ENCODE measurements at regions not wholly inside any gene's neighbourhood (a gene's known extent, or its start where the extent isn't known, plus 50 kb on each side); places are given as distances from the start of the nearest gene placed in this dataset.
"Not testable (repeated sequence)": the region's sequence is repeated elsewhere in the genome, so short reads cannot be mapped to it uniquely, and the experiment has no call there.

DNA sequence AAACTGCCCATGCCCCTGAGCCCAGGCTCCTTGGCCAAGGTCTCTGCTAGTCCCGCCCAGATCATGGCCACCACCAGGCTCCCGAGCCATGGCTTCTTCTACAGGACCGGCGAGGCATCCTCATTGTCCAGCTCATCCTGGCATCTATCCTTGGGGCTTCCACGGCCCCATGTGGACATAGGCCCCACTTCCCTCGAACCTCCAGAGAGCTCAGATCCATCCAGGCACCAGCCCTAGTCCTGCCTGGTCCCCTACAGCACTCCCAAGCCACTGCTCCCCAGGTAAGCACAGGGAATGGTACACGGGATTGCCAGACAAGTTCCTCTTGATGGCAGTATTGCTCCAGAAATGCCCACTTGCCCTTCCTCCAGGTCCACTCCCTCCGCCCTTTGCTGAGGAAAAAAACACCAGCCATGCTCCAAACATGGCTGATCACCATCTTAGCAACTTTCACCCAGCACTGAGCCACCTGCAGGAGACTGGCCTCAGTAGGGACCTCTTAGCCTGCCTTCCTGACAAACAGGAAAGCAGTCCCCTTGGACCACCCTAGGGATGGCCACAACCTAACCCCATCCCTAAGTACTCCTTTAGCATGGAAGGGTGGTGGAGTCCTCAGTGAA, 272.1 kb upstream of the AGTR2 start:
- no peak overlapping the region for H3K27ac Mint-ChIP-seq
- H3K9me3 Mint-ChIP-seq: no peaks in the 10 kb centered on the region
- no peak for DNase-seq
- no peaks in the 10 kb centered on the region for H3K27me3 Mint-ChIP-seq
- no peak overlapping the region for H3K4me3 Mint-ChIP-seq
- no peaks in the 10 kb centered on the region for H3K4me1 Mint-ChIP-seq
- no peaks in the 10 kb centered on the region for H3K36me3 Mint-ChIP-seq

DNA sequence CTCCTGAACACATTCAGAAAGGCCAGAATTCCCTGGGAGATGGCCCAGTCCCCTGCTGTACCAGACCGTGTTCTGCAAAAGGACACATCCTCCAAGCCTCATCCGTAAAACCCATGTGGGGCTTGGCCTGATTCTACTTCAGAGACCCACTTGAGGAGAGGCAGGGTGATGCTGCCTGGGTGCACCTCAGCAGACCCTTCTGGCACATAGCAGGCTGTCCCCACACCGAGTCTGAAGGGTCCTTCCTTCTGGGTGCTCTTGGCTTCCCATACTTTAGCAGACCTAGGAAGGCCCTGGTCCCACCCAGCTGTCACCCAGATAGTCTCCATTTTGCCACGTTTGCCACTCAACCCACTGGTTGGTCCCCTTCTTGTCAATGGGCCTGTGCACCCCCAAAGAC, 270.1 kb upstream of the AGTR2 start:
- H3K4me3 Mint-ChIP-seq: no peak overlapping the region
- DNase-seq: no peak

DNA sequence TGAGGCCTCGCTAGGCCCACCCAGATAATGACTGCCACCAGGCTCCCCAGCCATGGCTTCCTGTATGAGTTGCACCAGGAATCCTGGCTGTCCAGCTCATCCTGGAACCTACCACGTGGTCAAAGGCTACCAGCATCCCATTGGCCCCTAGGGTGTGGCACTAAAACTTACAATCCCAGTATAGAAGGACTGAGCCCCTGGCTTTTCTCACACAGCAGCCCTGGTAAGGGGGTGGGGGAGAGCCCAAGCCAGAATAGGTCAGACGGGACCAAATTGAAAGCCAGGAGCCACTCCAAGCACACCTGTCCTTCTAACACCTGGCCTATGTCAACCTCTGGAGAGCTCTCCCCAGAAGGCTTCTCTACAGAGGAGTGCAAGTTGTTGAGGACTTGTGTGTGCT, 269.3 kb upstream of the AGTR2 start:
- no peak overlapping the region for H3K4me3 Mint-ChIP-seq
- H3K27ac Mint-ChIP-seq: no peak overlapping the region
- H3K9me3 Mint-ChIP-seq: no peaks in the 10 kb centered on the region
- H3K27me3 Mint-ChIP-seq: no peaks in the 10 kb centered on the region
- DNase-seq: no peak
- no peaks in the 10 kb centered on the region for H3K36me3 Mint-ChIP-seq
- no peaks in the 10 kb centered on the region for H3K4me1 Mint-ChIP-seq

More for the DNA sequence above, 270.1 kb upstream of the AGTR2 start:
- Mint-ChIP-seq H3K9me3 (no peaks in the 10 kb centered on the region), H3K4me1 (no peaks in the 10 kb centered on the region), H3K27me3 (no peaks in the 10 kb centered on the region), H3K36me3 (no peaks in the 10 kb centered on the region), H3K27ac (no peak overlapping the region)

DNA sequence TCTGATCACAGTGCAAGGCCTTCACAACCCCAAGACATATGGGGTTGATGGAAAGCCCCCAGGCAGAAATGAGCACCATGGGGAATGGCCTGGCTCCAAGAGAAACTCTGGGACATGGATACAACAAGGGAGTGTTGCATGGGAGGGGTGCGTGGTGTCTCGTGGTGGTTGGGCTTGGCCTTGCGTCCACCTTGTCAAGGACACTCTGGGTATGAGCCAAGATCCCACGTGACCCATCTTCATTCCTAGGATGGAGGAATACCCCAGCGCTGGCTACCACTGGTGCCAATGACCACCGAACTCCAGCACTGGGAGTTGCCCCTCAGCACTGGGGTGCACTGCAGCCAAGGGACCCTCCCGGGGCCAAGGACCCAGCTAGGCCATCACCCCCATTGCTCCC, 267.5 kb upstream of the AGTR2 start:
- Mint-ChIP-seq H3K4me3 (no peak overlapping the region), H3K36me3 (no peaks in the 10 kb centered on the region), H3K27ac (no peak overlapping the region), H3K9me3 (no peaks in the 10 kb centered on the region), H3K4me1 (no peaks in the 10 kb centered on the region), H3K27me3 (no peaks in the 10 kb centered on the region)
- DNase-seq: no peak

GRCh38 chrX:115906276-115906675, 264.3 kb upstream of the AGTR2 start:
- peaks cover 2% of the 10 kb centered on the region for H3K9me3 Mint-ChIP-seq
- no peaks in the 10 kb centered on the region for H3K4me1 Mint-ChIP-seq
- H3K27me3 Mint-ChIP-seq: no peaks in the 10 kb centered on the region
- DNase-seq: no peak
- no peak overlapping the region for H3K27ac Mint-ChIP-seq
- no peak overlapping the region for H3K4me3 Mint-ChIP-seq
- no peaks in the 10 kb centered on the region for H3K36me3 Mint-ChIP-seq

- no peak for DNase-seq
- H3K36me3 Mint-ChIP-seq: no peaks in the 10 kb centered on the region
- H3K4me3 Mint-ChIP-seq: no peak overlapping the region
- no peaks in the 10 kb centered on the region for H3K4me1 Mint-ChIP-seq
- peaks cover 2% of the 10 kb centered on the region for H3K9me3 Mint-ChIP-seq
- no peak overlapping the region for H3K27ac Mint-ChIP-seq
- no peaks in the 10 kb centered on the region for H3K27me3 Mint-ChIP-seq
Observed at GRCh38 chrX:115906881-115907280, 263.7 kb upstream of the AGTR2 start.

DNA sequence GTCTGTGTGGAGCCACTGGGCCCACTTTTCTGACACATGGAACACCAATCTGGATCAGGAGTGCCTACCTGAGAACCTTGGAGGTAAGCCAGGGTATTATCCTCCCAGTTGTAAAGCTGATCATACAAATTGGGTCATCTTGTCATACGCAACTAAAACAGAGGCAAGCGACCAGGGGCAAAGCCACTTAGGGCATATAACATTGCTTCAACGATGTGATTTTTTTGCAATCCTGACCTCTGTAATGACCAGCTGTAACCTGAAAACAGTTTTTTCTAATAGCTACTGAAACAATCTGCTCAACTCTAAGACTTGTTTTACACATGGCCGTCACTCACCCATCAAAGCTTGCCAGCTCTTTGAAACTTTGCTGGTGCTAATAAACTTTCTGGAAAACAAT, 261.5 kb upstream of the AGTR2 start:
- no peak for DNase-seq

DNA sequence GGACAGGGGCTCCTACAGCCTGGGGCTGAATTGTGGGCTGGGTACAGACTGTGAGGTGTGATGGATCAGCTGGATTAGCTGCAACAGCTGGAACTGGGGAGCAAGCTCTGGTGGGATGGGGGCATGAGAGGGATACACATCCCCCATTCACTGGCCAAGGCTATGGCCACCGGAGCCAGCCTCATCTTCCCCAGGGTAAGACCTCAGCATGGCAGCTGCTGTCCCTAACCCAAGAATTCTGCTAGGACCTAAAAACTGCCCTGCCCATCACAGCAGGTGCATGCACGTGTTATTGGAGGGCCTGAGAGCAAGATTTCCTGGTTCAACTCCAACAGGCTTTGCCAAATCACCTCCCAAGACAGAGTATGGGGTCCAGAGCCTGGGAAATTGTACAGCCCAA, 258.6 kb upstream of the AGTR2 start:
- Mint-ChIP-seq H3K27ac (no peak overlapping the region), H3K4me3 (no peak overlapping the region)

More for the DNA sequence above, 261.5 kb upstream of the AGTR2 start:
- H3K4me1 Mint-ChIP-seq: no peaks in the 10 kb centered on the region
- no peak overlapping the region for H3K27ac Mint-ChIP-seq
- H3K9me3 Mint-ChIP-seq: peaks cover 2% of the 10 kb centered on the region
- H3K4me3 Mint-ChIP-seq: no peak overlapping the region
- H3K36me3 Mint-ChIP-seq: no peaks in the 10 kb centered on the region
- H3K27me3 Mint-ChIP-seq: no peaks in the 10 kb centered on the region

DNA sequence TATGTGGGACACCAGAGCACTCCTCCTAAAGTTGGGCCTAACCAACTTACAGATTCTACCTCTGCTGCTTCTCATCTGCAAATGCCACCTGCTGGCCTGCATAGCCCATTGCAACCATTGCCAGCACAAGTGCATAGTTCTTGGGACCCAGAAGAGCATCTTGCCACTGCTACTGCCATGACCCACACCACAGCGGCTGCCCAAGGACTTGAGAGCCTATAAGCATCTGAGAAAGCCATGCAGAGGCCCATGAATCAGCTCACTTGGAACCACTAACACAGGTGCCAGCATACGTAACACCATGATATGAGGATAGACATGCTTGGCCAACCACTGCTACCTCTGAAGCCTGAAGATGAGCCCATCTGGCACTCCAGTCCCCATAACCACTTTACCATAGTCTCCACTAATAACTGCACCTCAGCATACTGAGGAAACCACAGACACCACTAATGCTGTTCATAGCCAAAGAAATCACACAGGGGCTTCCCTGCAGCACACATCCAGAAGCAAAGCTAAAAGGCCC, 258.1 kb upstream of the AGTR2 start:
- no peaks in the 10 kb centered on the region for H3K4me1 Mint-ChIP-seq
- no peak overlapping the region for H3K4me3 Mint-ChIP-seq
- H3K36me3 Mint-ChIP-seq: no peaks in the 10 kb centered on the region
- H3K27me3 Mint-ChIP-seq: no peaks in the 10 kb centered on the region
- H3K9me3 Mint-ChIP-seq: peaks cover 4% of the 10 kb centered on the region
- DNase-seq: no peak
- no peak overlapping the region for H3K27ac Mint-ChIP-seq

More for the DNA sequence above, 258.6 kb upstream of the AGTR2 start:
- no peak for DNase-seq
- Mint-ChIP-seq H3K9me3 (peaks cover 4% of the 10 kb centered on the region), H3K36me3 (no peaks in the 10 kb centered on the region), H3K4me1 (no peaks in the 10 kb centered on the region), H3K27me3 (no peaks in the 10 kb centered on the region)

DNA sequence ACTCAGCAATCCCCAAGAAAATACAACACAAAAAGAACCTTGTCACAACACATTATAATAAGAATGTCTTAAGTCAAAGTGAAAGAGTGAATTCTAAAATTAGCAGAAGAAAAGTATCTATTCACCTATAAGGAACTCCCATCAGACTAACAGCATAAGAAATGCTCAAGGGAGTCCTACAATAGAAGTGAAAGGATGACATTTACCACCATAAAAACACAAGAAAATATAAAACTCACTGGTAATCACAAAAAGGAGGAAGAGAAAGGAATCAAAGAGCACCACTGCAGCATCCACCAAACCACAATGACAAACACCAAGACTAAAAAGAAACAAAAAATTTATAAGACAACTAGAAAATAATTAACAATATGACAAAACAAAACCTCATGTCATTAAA, 257.0 kb upstream of the AGTR2 start:
- Mint-ChIP-seq H3K9me3 (peaks cover 4% of the 10 kb centered on the region), H3K4me3 (no peak overlapping the region), H3K36me3 (no peaks in the 10 kb centered on the region), H3K4me1 (no peaks in the 10 kb centered on the region), H3K27me3 (no peaks in the 10 kb centered on the region), H3K27ac (no peak overlapping the region)
- no peak for DNase-seq

DNA sequence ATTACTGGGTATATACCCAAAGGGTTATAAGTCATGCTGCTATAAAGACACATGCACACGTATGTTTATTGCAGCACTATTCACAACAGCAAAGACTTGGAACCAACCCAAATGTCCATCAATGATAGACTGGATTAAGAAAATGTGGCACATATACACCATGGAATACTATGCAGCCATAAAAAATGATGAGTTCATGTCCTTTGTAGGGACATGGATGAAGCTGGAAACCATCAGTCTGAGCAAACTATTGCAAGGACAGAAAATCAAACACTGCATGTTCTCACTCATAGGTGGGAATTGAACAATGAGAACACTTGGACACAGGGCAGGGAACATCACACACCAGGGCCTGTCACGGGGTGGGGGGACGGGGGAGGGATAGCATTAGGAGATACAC, 254.9 kb upstream of the AGTR2 start:
- H3K27me3 Mint-ChIP-seq, H3K9me3 Mint-ChIP-seq, H3K36me3 Mint-ChIP-seq, H3K4me1 Mint-ChIP-seq, H3K27ac Mint-ChIP-seq, DNase-seq, H3K4me3 Mint-ChIP-seq: not testable (repeated sequence)

DNA sequence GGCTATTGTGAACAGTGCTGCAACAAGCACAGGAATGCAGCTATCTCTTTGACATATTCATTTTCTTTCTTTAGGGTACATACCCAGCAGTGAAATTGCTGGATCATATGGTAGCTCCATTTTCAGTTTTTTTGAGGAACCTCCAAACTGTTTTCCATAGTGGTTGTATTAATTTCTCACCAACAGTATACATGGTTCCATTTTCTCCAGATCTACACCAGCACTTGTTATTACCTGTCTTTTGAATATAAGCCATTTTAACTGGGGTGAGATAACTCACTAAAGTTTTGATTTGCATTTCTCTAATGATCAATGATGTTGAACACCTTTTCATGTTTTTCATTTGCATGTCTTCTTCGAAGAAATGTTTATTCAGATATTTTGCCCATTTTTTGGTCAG, 241.1 kb upstream of the AGTR2 start:
- Mint-ChIP-seq H3K36me3 (peaks cover 2% of the 10 kb centered on the region), H3K4me1 (no peaks in the 10 kb centered on the region), H3K27me3 (no peaks in the 10 kb centered on the region), H3K9me3 (peaks cover 20% of the 10 kb centered on the region), H3K27ac (no peak overlapping the region), H3K4me3 (no peak overlapping the region)
- no peak for DNase-seq

DNA sequence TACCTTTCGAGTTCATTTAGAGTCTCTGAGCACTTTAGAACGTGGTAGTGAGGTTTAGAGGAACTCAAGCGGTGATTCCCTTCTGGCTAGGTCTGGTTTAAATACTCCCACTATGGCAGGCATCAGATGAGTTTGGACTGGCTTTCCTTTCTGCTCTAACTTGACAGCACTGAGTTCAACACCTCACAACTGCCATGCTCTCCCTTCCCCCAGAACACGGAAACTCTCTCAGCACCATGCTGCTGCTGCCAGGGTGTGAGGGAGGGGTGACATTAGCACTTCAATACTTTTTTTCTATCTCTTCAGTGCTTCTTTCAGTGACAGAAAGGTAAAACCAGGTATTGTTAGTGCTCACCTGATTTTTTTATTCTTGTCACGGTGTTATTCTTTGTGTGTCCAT, 234.5 kb upstream of the AGTR2 start:
- Mint-ChIP-seq H3K4me3 (no peak overlapping the region), H3K36me3 (no peaks in the 10 kb centered on the region), H3K27ac (no peak overlapping the region), H3K4me1 (no peaks in the 10 kb centered on the region), H3K9me3 (peaks cover 4% of the 10 kb centered on the region), H3K27me3 (no peaks in the 10 kb centered on the region)
- DNase-seq: no peak

GRCh38 chrX:115939070-115939469, 231.5 kb upstream of the AGTR2 start:
- no peaks in the 10 kb centered on the region for H3K36me3 Mint-ChIP-seq
- no peaks in the 10 kb centered on the region for H3K27me3 Mint-ChIP-seq
- H3K4me1 Mint-ChIP-seq: no peaks in the 10 kb centered on the region
- H3K27ac Mint-ChIP-seq: no peak overlapping the region
- no peak overlapping the region for H3K4me3 Mint-ChIP-seq
- H3K9me3 Mint-ChIP-seq: no peaks in the 10 kb centered on the region
- DNase-seq: no peak

DNA sequence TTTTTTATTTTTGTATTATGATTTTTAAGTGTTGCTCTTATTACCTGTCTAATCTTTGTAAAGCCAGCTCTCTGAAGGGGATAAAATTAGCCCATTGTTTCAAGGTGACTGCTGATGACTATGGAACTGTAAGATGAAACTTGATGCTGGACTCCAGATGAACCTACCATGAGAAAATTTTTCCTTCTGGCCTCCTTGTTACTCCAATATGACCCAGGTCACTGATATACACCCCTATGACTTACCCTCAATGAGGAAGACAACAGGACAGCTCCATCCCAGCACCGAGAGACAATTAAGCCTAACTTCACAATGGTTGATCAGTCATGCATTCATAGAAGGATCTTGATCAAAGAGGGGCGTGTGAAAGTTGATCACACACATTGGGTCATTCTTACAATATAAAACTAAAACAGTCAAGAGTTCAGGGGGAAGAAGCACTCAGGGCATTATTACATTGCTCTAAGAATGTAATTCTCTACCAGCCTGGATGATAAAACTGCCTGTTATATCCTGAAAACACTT, 230.8 kb upstream of the AGTR2 start:
- Mint-ChIP-seq H3K27me3 (no peaks in the 10 kb centered on the region), H3K4me1 (no peaks in the 10 kb centered on the region), H3K27ac (no peak overlapping the region), H3K4me3 (no peak overlapping the region), H3K9me3 (no peaks in the 10 kb centered on the region), H3K36me3 (no peaks in the 10 kb centered on the region)
- DNase-seq: no peak

- H3K4me1 Mint-ChIP-seq: no peaks in the 10 kb centered on the region
- H3K4me3 Mint-ChIP-seq: no peak overlapping the region
- no peak for DNase-seq
- no peak overlapping the region for H3K27ac Mint-ChIP-seq
- H3K36me3 Mint-ChIP-seq: no peaks in the 10 kb centered on the region
- H3K9me3 Mint-ChIP-seq: no peaks in the 10 kb centered on the region
- no peaks in the 10 kb centered on the region for H3K27me3 Mint-ChIP-seq
Observed at GRCh38 chrX:115940348-115940747, 230.2 kb upstream of the AGTR2 start.

All from activated naive CD8-positive, alpha-beta T cell treated with anti-CD3 and anti-CD28 coated beads for 36 hours (primary cell).